ENCODE measurements at regions not wholly inside any gene's neighbourhood (a gene's known extent, or its start where the extent isn't known, plus 50 kb on each side); places are given as distances from the start of the nearest gene placed in this dataset.

DNA sequence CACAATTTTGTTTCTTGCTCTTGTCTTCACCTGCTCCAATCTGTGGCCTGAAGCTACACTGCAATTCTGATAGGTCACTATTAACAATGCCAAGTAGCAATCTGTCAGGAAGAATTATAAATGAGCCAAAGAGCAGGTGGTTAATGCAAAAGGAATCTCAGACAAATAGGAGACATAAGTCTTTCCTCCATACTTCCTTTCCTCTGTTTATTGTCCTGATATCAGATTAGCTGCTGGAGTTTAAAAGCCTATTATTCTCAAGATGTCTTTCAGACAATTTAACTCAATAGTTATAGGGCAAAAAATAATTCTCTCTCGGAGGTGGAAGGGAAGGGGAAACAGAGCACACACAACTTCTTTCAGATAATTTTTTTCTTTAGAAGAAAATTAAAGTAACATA, 491.6 kb downstream of the MFSD1 start:
- TF ChIP-seq, protein P1, sequence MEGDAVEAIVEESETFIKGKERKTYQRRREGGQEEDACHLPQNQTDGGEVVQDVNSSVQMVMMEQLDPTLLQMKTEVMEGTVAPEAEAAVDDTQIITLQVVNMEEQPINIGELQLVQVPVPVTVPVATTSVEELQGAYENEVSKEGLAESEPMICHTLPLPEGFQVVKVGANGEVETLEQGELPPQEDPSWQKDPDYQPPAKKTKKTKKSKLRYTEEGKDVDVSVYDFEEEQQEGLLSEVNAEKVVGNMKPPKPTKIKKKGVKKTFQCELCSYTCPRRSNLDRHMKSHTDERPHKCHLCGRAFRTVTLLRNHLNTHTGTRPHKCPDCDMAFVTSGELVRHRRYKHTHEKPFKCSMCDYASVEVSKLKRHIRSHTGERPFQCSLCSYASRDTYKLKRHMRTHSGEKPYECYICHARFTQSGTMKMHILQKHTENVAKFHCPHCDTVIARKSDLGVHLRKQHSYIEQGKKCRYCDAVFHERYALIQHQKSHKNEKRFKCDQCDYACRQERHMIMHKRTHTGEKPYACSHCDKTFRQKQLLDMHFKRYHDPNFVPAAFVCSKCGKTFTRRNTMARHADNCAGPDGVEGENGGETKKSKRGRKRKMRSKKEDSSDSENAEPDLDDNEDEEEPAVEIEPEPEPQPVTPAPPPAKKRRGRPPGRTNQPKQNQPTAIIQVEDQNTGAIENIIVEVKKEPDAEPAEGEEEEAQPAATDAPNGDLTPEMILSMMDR (IDR thresholded peaks at IDR 0.05; ENCODE audit: insufficient read depth, low read length, poor library complexity, severe bottlenecking): no peak
- no peak for TF ChIP-seq EZH2phosphoT487 (conservative IDR thresholded peaks at IDR 0.05; ENCODE audit: low read length)

Data from SU-DHL-6 (cell line).